ENCODE measurements at regions not wholly inside any gene's neighbourhood (a gene's known extent, or its start where the extent isn't known, plus 50 kb on each side); places are given as distances from the start of the nearest gene placed in this dataset.

DNA sequence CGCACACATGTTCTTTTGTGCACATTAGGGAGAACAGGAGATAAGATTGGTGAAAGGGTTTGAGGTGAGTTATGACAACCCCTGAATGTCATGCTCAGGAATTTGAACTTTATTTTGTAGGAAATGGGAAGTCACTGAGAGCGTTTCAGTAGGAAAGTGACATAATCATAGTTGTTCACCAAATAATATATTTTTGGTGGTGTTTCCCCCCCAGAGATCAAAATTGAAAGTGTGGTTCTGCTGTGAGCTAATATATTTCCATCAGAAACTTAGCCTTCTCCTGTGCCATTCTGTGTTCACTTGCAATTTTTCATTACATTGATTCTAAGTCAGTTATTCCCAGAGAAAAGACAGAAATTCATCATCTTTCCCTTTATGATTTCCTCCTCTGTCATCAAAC lies 64.1 kb upstream of the RCN1 start:
- no peaks in the 10 kb centered on the region for H3K4me1 ChIP-seq
- TF ChIP-seq POLR2AphosphoS5 (IDR thresholded peaks at IDR 0.05), result no peak
- no peak for TF ChIP-seq POLR2A (IDR thresholded peaks at IDR 0.05)
- TF ChIP-seq, protein P1, sequence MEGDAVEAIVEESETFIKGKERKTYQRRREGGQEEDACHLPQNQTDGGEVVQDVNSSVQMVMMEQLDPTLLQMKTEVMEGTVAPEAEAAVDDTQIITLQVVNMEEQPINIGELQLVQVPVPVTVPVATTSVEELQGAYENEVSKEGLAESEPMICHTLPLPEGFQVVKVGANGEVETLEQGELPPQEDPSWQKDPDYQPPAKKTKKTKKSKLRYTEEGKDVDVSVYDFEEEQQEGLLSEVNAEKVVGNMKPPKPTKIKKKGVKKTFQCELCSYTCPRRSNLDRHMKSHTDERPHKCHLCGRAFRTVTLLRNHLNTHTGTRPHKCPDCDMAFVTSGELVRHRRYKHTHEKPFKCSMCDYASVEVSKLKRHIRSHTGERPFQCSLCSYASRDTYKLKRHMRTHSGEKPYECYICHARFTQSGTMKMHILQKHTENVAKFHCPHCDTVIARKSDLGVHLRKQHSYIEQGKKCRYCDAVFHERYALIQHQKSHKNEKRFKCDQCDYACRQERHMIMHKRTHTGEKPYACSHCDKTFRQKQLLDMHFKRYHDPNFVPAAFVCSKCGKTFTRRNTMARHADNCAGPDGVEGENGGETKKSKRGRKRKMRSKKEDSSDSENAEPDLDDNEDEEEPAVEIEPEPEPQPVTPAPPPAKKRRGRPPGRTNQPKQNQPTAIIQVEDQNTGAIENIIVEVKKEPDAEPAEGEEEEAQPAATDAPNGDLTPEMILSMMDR (IDR thresholded peaks at IDR 0.05), result no peak
- no peaks in the 10 kb centered on the region for H3K36me3 ChIP-seq
- intact Hi-C loops (cut with DNase I; ENCODE audit: low total_unique reads), result loop anchor here (2.0 kb wide), 1 partner anchor 74 kb away; no protein-coding TSS in a partner anchor
- DNase-seq (ENCODE audit: low spot score in 2 of 2), result no peak
- H3K27me3 ChIP-seq, result peaks cover 0 to 7% of the 10 kb centered on the region in 2 donors
- H3K9me3 ChIP-seq, result no peaks in the 10 kb centered on the region
- no peak overlapping the region for H3K4me3 ChIP-seq
- no peak overlapping the region for H3K27ac ChIP-seq

- intact Hi-C loops (cut with DNase I; ENCODE audit: low total_unique reads), result no loop called here
- no peak for TF ChIP-seq POLR2A (IDR thresholded peaks at IDR 0.05)
- TF ChIP-seq POLR2AphosphoS5 (IDR thresholded peaks at IDR 0.05), result no peak
- TF ChIP-seq, protein P1 (IDR thresholded peaks at IDR 0.05), result no peak
- Histone ChIP-seq H3K27ac (no peak overlapping the region), H3K36me3 (no peaks in the 10 kb centered on the region), H3K4me1 (no peaks in the 10 kb centered on the region), H3K27me3 (peaks cover 0 to 7% of the 10 kb centered on the region in 2 donors), H3K4me3 (no peak overlapping the region), H3K9me3 (no peaks in the 10 kb centered on the region)
- DNase-seq (ENCODE audit: low spot score in 2 of 2), result no peak
Observed at GRCh38 chr11:32024948-32025347, 65.9 kb upstream of the RCN1 start.

DNA sequence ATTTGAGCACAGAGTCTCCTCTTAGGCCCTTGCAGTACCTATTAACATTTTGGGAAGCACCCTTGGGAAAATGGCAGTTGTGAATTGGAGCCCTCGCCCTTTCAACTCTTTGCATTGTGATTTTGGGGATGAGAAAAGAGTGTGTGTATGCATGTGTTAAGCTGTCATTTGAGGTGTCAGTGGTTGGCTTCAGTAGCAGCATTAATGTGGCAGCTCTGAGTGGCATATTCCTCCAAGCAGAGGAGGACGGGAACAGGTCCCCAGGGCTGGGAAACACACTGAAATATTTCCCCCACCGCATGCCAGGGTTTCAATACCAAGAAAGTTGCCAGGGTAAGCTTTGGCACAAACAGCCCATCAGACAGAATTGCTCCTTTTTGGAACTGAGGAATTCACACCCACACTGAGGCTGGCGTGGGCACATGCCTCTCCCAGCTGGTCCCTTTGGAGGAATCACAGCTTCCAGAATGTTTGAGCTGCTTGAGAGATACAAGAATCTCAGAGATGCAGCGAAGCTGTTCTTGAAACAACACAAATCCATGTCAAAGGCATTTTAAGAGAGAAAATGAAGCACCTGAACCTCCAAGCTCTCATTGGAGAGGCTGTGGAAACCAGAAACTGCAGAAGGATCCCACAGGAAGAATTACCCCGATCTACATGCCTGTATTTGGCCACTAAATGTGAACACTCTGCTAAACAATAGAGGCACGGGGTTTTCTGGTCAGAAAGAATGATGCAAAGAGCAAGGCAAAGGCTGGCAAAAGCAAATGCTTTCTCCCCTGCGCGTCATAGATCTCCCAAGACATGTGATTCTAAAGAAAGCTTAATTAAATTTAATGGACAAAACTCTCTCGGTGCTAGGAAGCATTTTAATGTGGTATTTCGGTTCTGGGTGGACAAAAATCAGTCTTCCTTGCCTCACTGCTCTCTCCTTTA lies 67.2 kb upstream of the RCN1 start:
- Histone ChIP-seq H3K36me3 (no peaks in the 10 kb centered on the region), H3K9me3 (no peaks in the 10 kb centered on the region), H3K4me1 (no peaks in the 10 kb centered on the region), H3K4me3 (no peak overlapping the region), H3K27me3 (peaks cover 0 to 7% of the 10 kb centered on the region in 2 donors), H3K27ac (no peak overlapping the region)
- TF ChIP-seq POLR2A (IDR thresholded peaks at IDR 0.05) (no peak), POLR2AphosphoS5 (IDR thresholded peaks at IDR 0.05) (no peak)
- TF ChIP-seq, protein P1 (IDR thresholded peaks at IDR 0.05), result no peak
- no peak for DNase-seq (ENCODE audit: low spot score in 2 of 2)
- intact Hi-C loops (cut with DNase I; ENCODE audit: low total_unique reads), result no loop called here

DNA sequence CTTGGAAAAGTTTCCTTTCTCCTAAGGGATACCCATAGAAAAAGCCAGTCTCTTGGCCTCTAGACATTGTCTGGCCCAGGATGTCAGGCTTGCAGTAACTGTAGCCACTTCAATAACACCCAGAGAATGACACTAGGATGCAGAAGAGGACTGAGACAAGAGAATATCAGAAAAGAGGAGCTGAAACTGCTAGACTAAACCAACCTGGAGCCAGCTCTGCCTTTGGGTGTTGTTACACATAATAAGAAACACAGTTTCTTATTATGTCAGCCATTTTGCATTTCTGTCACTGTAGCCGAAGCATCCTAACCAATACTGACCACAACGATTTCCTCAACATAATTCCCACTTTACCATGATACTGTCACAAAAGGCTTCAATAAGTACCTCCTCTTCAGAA lies 72.2 kb upstream of the RCN1 start:
- DNase-seq (ENCODE audit: low spot score in 2 of 2), result no peak
- Histone ChIP-seq H3K36me3 (no peaks in the 10 kb centered on the region), H3K4me3 (no peak overlapping the region), H3K27me3 (no peaks in the 10 kb centered on the region), H3K4me1 (no peaks in the 10 kb centered on the region), H3K9me3 (no peaks in the 10 kb centered on the region), H3K27ac (no peak overlapping the region)
- TF ChIP-seq, protein P1 (IDR thresholded peaks at IDR 0.05), result no peak
- TF ChIP-seq POLR2AphosphoS5 (IDR thresholded peaks at IDR 0.05) (no peak), POLR2A (IDR thresholded peaks at IDR 0.05) (no peak)
- intact Hi-C loops (cut with DNase I; ENCODE audit: low total_unique reads), result no loop called here

- Histone ChIP-seq H3K36me3 (no peaks in the 10 kb centered on the region), H3K4me1 (no peaks in the 10 kb centered on the region), H3K27me3 (no peaks in the 10 kb centered on the region), H3K4me3 (no peak overlapping the region), H3K9me3 (no peaks in the 10 kb centered on the region), H3K27ac (no peak overlapping the region)
- TF ChIP-seq POLR2A (IDR thresholded peaks at IDR 0.05) (no peak), POLR2AphosphoS5 (IDR thresholded peaks at IDR 0.05) (no peak)
- intact Hi-C loops (cut with DNase I; ENCODE audit: low total_unique reads), result no loop called here
- DNase-seq (ENCODE audit: low spot score in 2 of 2), result no peak
Observed at GRCh38 chr11:32016111-32016510, 74.8 kb upstream of the RCN1 start.

Data from breast epithelium (tissue), 4 donors.